CD4-positive, alpha-beta T cell (primary cell): ENCODE measurements at regions not wholly inside any gene's neighbourhood (a gene's known extent, or its start where the extent isn't known, plus 50 kb on each side); places are given as distances from the start of the nearest gene placed in this dataset.

Experiments
- ATAC-seq: fragments of 200-7000 bp; cut with Tn5 transposase; one replicate; pipeline ENCODE4 v1.10.0; 2022; ENCODE audit warnings: mild to moderate bottlenecking; ENCODE audit not compliant: poor library complexity
- CTCF ChIA-PET: fragments of 350-600 bp; sonication (Branson Sonifier 250); formaldehyde crosslinking; loops from one replicate; lab custom pipeline; 2021; ENCODE audit warnings: antibody characterized with exemption, inconsistent platforms; lab: Charles Lee
- POLR2A ChIA-PET: fragments of 350-600 bp; sonication (Branson Sonifier 250); formaldehyde crosslinking; loops from one replicate; lab custom pipeline; 2021; ENCODE audit warnings: antibody characterized with exemption, inconsistent platforms; lab: Charles Lee
- DNase-seq, 14 experiments: peaks; one replicate each; pipeline ENCODE4 v3.0.0-alpha.2; 2013 to 2020; ENCODE audit warnings: mixed read lengths in 2 of 14
- H3K27ac ChIP-seq, 2 donors: one replicate each; pipeline versions ENCODE4 v1.5.1 to v1.7.0; 2013; ENCODE audit warnings: low read length in 2 of 2, low read depth in 1 of 2, mild to moderate bottlenecking in 1 of 2
- H3K27me3 ChIP-seq, 2 experiments: 1 replicate in 1 of 2; 2 replicates in 1 of 2; pipeline versions ENCODE4 v1.6.1 to v1.7.0; 2013; ENCODE audit warnings: low read length in 2 of 2, control low read depth in 1 of 2, mild to moderate bottlenecking in 1 of 2, moderate library complexity in 1 of 2; ENCODE audit not compliant: insufficient read depth in 2 of 2, control insufficient read depth in 1 of 2
- H3K36me3 ChIP-seq: one replicate; pipeline ENCODE4 v1.6.1; 2013; ENCODE audit warnings: low read length, control low read depth; ENCODE audit not compliant: insufficient read depth
- H3K4me1 ChIP-seq: one replicate; pipeline ENCODE4 v1.6.1; 2013; ENCODE audit warnings: low read length, control low read depth; ENCODE audit not compliant: insufficient read depth
- H3K4me3 ChIP-seq: one replicate; pipeline ENCODE4 v1.5.1; 2013; ENCODE audit warnings: mild to moderate bottlenecking, low read length, moderate library complexity
- H3K9me3 ChIP-seq, 2 experiments: 1 replicate in 1 of 2; 2 replicates in 1 of 2; pipeline versions ENCODE4 v1.6.1 to v1.7.0; 2013; ENCODE audit warnings: low read length in 2 of 2, mild to moderate bottlenecking in 2 of 2, control low read depth in 1 of 2, moderate library complexity in 1 of 2; ENCODE audit not compliant: control insufficient read depth in 1 of 2, insufficient read depth in 1 of 2
- H3K27ac Mint-ChIP-seq: one replicate; pipeline ENCODE4 v1.8.0; 2020; ENCODE audit warnings: mixed read lengths
- H3K27me3 Mint-ChIP-seq: one replicate; pipeline ENCODE4 v1.8.0; 2021; ENCODE audit warnings: mixed read lengths
- H3K36me3 Mint-ChIP-seq: one replicate; pipeline ENCODE4 v1.8.0; 2021; ENCODE audit warnings: low read depth, mixed read lengths
- H3K4me1 Mint-ChIP-seq: one replicate; pipeline ENCODE4 v1.8.0; 2021; ENCODE audit warnings: low read depth, mixed read lengths
- H3K4me3 Mint-ChIP-seq: one replicate; pipeline ENCODE4 v1.8.0; 2020; ENCODE audit warnings: mild to moderate bottlenecking, mixed read lengths
- H3K9me3 Mint-ChIP-seq: one replicate; pipeline ENCODE4 v1.8.0; 2020; ENCODE audit warnings: mixed read lengths
- intact Hi-C, 2 experiments: fragments of 100-400 bp; cut with DNase I in 1 of 2; cut with micrococcal nuclease in 1 of 2; formaldehyde crosslinking; loops; one replicate each; pipeline versions ENCODE4 v1.15.1 to v1.9.0; 2023 to 2025; cut with DNase I, micrococcal nuclease
- TF ChIP-seq, protein P1 (sequence below): fragments of 200-600 bp; IDR thresholded peaks from one replicate; pipeline ENCODE4 v1.8.0; 2022; ENCODE audit warnings: antibody characterized with exemption, mild to moderate bottlenecking

GRCh38 chr15:81071120-81071519, 63.0 kb upstream of the CFAP161 start:
- Mint-ChIP-seq H3K27ac (no peak overlapping the region), H3K36me3 (no peaks in the 10 kb centered on the region), H3K9me3 (no peaks in the 10 kb centered on the region), H3K27me3 (peaks cover 4% of the 10 kb centered on the region), H3K4me3 (no peak overlapping the region), H3K4me1 (no peaks in the 10 kb centered on the region)
- H3K9me3 ChIP-seq, result no peaks in the 10 kb centered on the region
- CTCF ChIA-PET, result no interaction called here
- H3K27me3 ChIP-seq, result peaks cover 0 to 3% of the 10 kb centered on the region in 2 experiments
- ATAC-seq, result no peak
- POLR2A ChIA-PET, result no interaction called here
- no peak overlapping the region for H3K4me3 ChIP-seq
- H3K36me3 ChIP-seq, result no peaks in the 10 kb centered on the region
- intact Hi-C loops, result no loop called here
- H3K4me1 ChIP-seq, result no peaks in the 10 kb centered on the region
- H3K27ac ChIP-seq, result no peak overlapping the region
- TF ChIP-seq, protein P1, sequence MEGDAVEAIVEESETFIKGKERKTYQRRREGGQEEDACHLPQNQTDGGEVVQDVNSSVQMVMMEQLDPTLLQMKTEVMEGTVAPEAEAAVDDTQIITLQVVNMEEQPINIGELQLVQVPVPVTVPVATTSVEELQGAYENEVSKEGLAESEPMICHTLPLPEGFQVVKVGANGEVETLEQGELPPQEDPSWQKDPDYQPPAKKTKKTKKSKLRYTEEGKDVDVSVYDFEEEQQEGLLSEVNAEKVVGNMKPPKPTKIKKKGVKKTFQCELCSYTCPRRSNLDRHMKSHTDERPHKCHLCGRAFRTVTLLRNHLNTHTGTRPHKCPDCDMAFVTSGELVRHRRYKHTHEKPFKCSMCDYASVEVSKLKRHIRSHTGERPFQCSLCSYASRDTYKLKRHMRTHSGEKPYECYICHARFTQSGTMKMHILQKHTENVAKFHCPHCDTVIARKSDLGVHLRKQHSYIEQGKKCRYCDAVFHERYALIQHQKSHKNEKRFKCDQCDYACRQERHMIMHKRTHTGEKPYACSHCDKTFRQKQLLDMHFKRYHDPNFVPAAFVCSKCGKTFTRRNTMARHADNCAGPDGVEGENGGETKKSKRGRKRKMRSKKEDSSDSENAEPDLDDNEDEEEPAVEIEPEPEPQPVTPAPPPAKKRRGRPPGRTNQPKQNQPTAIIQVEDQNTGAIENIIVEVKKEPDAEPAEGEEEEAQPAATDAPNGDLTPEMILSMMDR, result no peak
- no peak for DNase-seq

- Mint-ChIP-seq H3K4me1 (no peaks in the 10 kb centered on the region), H3K4me3 (no peak overlapping the region), H3K27ac (no peak overlapping the region), H3K9me3 (no peaks in the 10 kb centered on the region), H3K27me3 (peaks cover 4% of the 10 kb centered on the region), H3K36me3 (no peaks in the 10 kb centered on the region)
- no peak overlapping the region for H3K27ac ChIP-seq
- no peak overlapping the region for H3K4me3 ChIP-seq
- H3K9me3 ChIP-seq, result no peaks in the 10 kb centered on the region
- no peak for DNase-seq
- CTCF ChIA-PET, result no interaction called here
- ATAC-seq, result no peak
- H3K36me3 ChIP-seq, result no peaks in the 10 kb centered on the region
- no peaks in the 10 kb centered on the region for H3K4me1 ChIP-seq
- POLR2A ChIA-PET, result no interaction called here
- peaks cover 0 to 3% of the 10 kb centered on the region in 2 experiments for H3K27me3 ChIP-seq
- TF ChIP-seq, protein P1, result no peak
- intact Hi-C loops, result no loop called here
Measured at GRCh38 chr15:81071705-81072104, 62.4 kb upstream of the CFAP161 start.

DNA sequence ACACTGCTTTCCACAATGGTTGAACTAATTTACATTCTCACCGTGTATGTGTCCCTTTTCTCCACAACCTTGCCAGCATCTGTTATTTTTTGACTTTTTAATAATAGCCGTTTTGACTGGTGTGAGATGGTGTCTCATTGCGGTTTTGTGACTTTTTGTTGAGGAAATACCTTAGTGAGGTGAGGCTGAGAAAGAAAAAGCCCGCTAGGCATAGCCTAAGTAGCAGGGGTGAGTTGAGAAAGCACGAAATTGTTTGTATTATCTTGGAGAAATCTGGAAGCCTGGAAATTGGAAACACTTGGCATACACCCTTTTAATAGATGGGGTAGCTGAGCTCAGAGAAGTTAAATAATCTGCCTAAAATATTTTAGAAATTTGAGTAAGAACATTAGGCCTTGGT, 61.5 kb upstream of the CFAP161 start:
- no peaks in the 10 kb centered on the region for H3K9me3 ChIP-seq
- ChIA-PET CTCF (no interaction called here), POLR2A (no interaction called here)
- H3K36me3 ChIP-seq, result no peaks in the 10 kb centered on the region
- Mint-ChIP-seq H3K36me3 (no peaks in the 10 kb centered on the region), H3K9me3 (no peaks in the 10 kb centered on the region), H3K4me3 (no peak overlapping the region), H3K27me3 (peaks cover 4% of the 10 kb centered on the region), H3K4me1 (no peaks in the 10 kb centered on the region), H3K27ac (no peak overlapping the region)
- H3K4me1 ChIP-seq, result no peaks in the 10 kb centered on the region
- no peak overlapping the region for H3K27ac ChIP-seq
- TF ChIP-seq, protein P1, result no peak
- H3K27me3 ChIP-seq, result peaks cover 0 to 3% of the 10 kb centered on the region in 2 experiments
- intact Hi-C loops, result no loop called here
- no peak for ATAC-seq
- DNase-seq, result no peak
- no peak overlapping the region for H3K4me3 ChIP-seq
